DMS 273 (cell line): ENCODE measurements at regions not wholly inside any gene's neighbourhood (a gene's known extent, or its start where the extent isn't known, plus 50 kb on each side); places are given as distances from the start of the nearest gene placed in this dataset.
"Not testable (repeated sequence)": the region's sequence is repeated elsewhere in the genome, so short reads cannot be mapped to it uniquely, and the experiment has no call there.

Experiments
- DNase-seq: peaks from one replicate; lab custom pipeline; 2025; ENCODE audit not compliant: unreplicated experiment; lab: John Stamatoyannopoulos, UW

DNA sequence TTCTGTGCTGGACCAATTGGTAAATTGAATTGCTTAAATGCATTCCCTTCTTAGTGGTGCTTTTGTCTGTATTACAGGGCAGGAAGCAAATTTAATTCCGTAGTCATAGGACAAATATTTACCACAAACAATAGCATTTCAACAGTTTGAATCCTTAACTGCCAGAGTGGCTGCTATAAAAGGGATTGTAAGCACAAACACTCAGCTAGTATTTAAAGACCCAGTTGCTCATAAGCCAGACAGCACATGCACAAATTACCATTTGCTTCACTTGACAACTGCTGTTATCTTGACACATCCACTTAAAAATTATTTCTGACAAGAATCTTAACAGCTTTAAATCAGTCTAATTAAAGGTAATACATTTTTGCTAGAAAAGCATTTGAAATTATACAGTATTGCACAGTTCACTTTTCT, 490.2 kb upstream of the ADAMTS9 start:
- DNase-seq = no peak

DNA sequence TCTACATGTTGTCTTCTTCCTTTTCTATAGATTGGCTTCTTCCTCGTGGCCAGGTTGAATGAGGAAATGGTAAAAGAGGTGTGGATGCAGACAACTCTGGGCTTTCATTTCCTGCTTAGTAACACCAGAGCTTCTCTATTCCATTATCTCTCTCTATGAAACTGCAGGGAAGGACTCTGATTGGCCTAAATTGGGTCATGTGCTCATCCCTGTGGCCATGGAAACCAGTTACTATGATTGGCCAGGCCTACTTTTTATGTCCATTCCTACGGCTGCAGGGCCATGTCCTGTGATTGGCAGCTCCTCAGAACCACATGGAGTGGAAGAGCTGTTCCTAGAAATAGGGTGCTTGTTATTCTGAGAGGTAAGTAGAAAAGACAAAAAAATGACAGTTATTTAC, 486.9 kb upstream of the ADAMTS9 start:
- peak; percentile 3 for DNase-seq

DNA sequence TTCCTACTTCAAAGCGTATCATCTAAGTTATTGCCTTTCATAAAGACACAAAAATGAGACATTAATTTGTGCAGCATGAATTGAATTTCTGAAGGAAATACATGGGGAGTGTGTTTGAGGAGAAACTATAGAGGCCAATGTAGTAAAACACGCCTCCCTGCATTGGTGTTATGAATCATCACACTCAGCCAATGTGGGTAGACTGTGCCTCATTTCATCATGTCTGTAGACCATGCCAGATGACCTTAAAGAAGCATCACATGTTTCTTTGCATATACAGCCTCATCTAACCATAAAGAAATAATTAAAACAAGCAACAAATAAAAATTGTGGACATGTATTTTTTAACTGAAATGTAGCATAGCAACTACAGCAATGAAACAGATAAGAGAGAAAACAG, 486.0 kb upstream of the ADAMTS9 start:
- no peak for DNase-seq

DNA sequence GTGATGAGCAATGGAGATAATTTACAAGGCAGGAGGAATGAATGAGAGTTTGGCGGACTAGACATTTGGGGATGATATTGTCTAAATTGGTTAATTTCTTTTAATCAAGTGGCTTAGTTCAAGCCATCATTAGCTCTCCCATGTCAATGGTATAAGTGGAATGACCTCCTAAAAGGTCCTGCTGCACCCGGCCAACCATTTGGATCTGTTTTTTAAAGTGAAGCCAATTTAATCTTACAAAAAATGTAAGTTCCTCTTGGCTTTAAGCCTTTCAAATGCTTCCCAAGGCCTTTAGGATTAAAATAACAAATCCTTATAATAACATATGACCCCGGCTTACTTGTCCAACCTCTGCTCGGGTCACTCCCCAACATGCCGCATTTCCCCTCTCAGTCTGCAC, 484.4 kb upstream of the ADAMTS9 start:
- no peak for DNase-seq

DNA sequence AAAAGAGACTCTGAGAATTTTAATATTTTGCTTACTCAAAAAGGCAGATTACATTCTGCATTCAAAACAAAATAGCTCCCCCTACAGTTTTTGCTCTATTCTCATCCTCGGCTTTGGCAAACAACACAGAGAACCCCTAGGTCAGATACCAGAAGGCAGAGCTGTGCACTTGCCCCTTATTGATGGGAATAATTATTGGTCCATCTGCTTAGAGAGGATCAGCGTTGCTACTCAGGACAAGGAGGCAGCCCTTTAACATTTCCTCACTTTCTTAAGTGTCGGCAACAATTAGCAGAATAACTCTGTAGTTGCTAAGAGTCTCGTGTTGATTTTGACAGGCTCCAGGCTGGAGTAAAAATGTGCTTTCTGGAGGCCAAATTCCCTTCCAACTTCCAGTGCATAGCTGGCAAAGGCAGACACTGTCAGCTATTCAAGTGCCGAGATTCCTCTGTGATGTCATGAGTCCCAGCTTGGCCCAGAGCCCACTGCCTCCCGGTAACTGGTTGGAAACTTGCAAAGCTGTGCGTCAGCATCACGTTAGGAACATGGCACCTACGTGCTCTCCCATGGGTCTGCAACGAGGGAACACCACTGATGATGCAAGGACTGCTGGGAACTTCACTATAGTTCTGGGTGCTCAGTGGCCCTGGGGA, 482.7 kb upstream of the ADAMTS9 start:
- DNase-seq = peak; percentile 56

DNA sequence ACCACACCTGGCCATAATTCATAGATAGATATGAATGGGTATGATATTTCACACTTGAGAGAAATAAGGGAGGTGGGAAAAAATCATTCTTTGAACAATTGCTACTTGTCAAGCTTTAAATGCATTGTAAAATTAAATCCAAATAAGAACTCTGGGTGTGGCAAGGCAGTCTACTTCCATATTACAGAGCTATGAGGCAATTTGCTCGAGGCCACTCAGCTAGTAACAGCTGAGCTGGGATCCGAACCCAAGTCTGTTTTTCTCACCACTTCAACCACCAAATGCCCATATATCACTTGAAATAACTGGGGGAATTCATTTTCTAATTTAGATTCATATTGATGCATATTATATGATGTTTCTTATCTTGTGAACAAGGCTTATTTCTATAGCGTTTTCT, 482.2 kb upstream of the ADAMTS9 start:
- no peak for DNase-seq

DNA sequence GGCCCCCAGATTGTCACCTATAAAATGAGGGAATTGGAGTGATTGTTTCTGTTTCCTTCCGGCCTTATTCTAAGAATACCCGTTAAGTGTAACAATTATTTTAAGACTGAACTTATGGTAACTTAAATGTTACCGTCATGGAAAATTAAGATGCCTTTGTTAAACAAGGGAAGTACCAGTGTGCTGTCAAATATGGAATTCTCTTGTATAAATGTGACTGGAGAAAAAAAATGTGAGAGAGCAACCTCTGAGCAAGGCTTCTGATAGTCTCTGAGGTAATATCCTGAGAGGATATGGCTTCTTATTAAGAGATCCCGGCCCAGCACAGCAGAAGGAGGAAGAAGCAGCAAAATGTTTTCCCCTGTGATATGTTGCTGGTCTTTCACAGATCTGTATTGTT, 480.7 kb upstream of the ADAMTS9 start:
- no peak for DNase-seq

DNA sequence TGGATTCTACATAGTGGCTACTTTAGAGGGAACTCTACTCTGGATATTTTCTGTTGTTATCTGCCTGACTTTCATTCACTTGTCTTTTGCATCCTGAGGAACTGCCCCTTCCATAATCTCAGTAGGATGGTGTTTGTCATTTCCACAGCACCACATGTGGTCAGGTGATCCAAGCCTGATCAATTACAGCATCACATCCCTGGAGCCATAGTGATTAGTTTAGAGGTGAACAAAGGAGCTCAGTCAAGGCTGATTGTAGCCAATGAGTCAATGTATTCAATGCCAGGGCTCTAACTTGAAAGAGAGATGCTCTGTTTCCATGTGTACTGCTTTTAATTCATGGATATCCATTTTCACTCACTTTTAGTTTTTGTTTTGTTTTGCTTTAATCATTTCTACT, 478.7 kb upstream of the ADAMTS9 start:
- no peak for DNase-seq

DNA sequence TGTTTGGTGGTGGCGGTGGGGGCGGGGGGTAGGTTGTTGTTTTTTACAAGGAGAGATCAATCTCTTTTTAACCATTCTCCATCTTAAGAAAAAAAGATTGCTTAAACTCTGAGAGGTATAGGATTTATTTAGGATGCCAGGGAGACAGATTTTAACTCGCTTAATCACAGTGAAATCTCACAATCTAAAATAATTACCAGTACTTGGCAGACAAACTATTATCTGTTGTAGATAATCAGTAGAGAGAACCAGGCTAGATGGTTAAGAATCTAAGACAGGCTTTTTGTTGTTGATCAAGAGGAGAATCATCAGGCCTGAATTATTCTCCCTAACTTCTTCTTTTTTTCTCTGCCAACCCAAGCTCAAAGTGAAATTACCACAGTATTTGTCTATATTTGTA, 470.2 kb upstream of the ADAMTS9 start:
- no peak for DNase-seq

DNA sequence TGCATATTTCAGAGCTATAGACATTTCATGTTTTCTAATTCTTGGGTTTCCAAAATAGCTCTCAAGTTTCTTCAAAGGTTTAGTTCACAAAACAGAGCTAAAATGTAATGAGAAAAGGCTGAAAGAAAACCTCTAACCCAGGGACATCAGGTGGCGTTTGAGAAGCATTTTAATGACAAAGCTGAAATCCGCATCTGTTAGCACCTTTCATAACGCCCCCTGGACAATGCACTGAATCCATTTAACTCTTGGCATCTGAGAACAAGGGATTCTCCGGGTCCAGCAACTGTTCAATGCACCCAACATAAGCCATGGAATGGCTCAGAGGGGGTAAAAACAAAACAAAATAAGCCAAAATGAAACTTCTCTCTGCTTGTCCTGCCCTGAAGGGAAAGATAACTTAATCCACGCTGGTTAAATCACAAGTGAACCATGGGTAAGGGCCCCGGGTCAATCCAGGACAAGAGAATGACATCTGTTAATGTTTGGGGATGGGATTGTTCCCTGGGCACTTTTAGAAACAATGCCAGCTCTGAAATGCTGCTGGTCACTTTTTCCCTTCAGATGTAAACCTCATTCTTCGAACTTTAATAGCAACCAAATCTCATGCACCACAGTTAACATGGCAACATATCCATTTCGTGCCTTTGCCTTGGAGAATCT, 466.2 kb upstream of the ADAMTS9 start:
- peak; percentile 45 for DNase-seq

DNA sequence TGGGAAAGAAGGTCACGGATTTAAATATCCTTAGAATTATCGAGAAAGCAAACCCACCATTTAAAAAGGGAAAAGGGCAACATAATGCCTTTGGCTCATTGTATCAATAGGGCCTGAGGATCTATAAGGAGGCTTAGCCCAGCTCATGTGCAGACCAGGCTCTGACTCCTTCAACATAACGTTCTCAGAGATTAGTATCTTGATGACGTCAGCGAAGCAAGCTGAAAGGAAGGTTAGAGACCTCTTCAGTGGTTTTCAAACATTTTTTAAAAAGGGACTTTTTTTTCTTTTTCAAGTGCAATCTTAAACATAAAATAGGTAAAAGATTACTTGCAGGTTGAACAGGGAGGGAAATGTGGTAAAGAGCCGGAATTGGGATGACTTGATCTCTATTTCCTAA, 463.9 kb upstream of the ADAMTS9 start:
- no peak for DNase-seq

DNA sequence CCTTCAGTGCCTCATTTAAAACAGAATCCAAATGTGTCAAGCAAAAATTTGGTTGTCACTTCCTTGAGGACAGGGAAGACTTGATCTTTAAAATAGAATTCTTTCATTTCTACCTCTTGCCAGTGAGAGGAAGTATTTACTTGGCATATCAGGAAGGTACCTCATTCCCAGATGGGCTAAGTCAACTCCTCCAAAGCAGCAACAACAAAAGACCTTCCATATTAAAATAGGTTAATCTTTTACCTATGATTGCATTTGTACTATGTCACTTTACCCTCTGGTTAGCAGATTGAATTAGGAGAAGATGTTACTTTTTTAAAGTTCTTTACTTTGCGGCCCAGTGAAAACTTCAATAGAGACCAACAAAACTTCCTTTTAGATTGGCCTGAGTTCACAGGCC, 462.1 kb upstream of the ADAMTS9 start:
- DNase-seq = no peak

DNA sequence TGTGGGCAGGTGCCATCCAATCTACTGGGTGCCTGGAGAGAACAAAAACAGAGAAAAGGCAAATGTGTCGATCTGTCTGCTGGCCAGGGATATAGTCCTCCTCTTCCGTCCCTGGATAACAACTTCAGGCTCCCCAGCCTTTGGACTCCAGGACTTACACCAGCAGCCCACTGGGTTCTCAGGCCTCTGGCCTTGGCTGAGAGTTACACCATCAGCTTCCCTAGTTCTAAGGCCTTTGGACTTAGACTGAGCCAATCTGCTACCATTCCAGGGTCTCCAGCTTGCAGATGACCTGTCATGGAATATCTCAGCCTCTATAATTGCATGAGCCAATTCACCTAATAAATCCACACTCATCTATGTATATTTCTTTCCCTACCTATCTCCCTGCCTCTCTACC, 460.9 kb upstream of the ADAMTS9 start:
- DNase-seq = no peak

DNA sequence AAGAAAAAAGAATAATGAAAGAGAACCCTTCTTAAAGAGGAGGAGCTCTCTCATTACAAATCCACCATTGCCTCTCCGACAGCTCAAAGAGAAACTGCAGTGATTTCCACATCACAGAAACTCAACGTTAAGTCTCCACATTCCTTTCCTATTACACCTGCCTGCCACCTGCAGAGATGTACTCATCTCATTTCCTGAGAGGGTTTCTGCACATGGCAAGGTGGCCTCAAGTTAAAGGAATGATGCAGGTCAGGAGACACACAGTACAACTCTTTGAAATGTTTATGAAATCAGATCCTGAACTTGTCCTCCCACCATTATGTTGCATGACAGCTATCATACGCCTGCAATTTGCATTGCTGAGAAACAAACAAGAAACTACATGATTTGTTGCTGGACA, 458.4 kb upstream of the ADAMTS9 start:
- DNase-seq = no peak

DNA sequence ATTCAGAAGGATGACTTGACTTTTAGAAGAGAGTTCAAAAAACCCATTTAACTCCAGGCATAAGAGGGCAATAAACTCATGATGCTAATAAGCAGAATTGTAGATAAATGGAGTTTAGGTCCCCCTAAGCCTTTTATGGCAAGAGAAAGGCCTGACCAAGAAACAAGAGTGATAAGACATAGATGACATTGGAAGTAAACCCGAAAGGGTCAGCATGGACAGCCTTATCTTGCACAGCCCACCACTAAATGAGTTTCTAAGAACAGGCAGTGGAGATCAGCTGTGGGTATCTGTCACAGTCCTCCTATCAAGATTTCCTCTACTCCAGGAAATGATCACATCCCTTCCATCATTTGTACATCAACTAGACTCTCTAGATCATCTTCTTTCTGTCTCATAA, 457.9 kb upstream of the ADAMTS9 start:
- DNase-seq = no peak

DNA sequence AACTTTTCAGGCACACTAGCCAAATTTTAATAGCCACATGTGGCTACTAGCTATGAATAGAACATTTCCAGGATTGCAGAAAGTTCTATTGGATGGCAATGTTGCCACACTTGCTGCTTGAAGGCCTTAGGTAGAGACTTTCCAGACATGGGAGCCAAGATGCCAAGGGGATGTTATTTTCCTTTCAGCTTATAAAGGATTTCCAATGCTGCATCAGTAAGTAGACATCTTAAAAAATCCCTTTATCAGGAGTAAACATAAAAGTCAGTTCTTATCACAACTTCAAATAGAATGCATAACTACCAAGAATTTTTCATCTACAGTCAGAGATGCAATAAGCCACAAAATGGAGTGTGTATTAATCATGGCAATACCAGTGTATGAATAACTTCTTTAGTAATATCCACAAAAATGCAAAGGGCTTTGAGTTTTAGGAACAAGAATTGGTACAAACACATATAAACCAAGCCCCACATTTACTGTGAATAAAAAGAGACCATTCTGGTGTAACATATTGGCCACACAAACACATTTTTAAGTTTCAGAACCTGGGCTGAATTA, 457.1 kb upstream of the ADAMTS9 start:
- DNase-seq = no peak

DNA sequence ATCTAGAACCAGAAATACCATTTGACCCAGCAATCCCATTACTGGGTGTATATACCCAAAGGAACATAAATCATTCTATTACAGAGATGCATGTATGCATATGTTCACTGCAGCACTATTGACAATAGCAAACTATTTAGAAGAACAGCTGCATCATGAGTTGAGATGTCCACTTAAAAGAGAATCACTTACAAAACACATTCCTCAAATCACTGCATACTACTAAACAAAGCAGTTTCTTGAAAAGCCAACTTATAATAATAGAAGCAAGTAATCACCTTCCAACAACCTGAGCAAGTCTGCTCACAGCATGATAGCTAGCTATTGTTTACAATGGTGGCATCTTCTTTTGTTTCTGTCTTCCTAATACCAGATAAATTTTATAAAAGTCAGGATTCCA, 454.7 kb upstream of the ADAMTS9 start:
- no peak for DNase-seq

DNA sequence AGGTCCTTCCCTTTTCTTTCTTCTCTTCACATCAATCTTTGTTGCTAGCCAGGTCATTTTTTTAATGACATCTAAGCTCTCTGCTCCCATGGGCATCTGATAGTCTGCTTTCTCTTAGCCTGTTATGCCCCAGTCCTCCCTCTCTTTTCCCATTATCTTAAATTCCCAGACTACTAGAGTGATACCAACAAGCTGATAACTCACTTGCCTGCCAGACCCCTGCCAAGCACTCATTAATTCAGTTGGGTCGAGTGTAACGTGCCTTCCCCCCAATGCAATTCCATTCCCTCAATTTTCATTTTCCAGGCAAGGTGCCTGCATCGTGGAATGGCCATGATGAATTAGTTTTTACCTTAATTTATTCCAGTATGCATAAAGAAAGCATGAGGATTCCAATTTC, 450.8 kb upstream of the ADAMTS9 start:
- no peak for DNase-seq

DNA sequence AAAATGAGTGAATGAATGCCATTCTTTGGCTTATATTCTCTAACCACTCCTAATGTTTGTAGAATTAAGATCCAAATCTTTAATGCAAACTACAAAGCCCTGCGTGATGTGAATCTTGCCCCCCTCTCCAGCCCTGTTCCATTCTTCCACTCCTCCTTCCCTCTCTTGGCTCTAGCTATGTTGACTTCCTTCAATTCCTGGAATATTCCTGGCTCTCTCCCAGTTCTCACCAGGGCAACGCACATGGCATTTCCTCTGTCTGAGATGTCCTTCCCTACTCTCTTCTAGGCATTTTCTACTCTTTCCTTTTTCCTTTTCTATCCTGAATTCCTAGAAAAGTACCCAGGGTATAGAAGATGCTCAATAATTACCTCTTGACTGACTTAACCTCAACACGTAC, 446.0 kb upstream of the ADAMTS9 start:
- not testable (repeated sequence) for DNase-seq

DNA sequence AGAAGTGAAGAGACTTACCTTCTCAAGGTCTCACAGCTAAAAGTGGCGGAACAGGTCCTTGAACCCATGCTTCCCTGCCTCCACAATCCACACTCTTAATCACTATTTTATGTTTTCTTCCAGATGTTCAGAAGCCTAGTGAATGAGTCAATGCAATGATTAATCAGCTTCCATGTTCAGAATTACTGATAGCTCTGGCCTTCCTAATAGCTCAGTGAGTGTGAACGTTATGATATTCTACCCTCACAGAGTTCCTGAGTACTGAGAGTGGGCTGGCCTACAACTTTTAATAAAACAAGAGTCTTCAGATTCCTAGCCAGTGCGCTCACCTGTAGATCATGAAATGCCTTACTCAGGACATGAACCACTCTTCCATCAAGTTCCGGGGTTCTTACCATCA, 443.0 kb upstream of the ADAMTS9 start:
- no peak for DNase-seq

DNA sequence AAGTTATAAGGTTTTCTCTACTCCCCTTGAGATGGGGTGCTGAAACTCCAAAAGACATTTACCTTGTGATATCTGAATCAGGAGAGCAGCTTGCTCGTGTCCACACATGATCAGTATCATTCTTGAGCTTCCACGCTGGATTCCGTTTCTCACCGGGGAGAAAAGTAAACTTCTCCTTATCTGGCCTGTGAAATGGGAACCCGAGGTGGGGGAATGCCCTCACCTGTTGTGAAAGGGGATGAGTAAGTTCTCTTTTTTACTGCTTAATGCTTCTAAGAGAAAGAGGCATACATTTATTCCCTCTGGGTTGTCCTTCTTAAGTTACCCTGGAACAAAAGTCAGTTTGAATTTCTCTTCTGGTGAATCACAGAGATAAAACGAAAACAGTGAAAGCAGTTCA, 440.5 kb upstream of the ADAMTS9 start:
- DNase-seq = no peak

DNA sequence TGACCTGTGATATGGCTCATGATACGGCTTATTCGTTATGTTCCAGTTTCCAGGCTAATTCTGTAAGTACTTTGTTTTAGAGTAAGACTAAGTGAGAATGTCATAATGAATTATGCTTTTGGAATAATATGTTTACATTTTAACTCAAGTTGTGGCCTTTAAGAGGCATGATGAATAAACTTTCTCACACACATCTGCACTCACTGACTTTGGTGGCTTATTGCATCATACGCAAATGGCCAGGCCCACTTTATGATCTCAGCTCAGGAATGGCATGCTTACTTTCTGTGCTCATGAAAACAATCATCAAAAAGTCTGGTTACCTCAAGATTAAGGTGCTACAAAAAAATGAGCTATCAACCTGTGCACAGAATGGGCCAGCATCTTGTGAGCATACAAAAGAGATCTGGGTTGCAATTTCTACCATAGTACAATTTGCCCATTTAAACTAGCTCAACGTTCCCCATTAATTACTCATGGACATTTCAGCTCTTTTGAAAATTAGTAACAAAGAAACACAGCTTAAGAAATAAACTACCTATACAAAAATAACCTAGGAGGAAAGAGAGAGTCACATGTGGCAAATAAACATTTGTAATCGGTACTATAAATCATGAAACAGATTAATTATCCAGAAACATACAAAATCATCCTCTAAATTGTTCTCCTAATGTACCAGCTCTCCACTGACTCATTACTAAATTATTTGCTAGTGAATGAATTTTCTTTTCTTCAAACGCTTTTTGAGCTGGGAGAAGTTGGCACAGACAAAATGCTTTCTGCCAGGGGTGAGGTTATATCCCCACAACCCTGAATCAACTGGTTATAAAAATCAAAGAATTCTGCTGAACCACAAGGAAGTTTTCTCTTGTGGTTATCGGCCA, 439.0 kb upstream of the ADAMTS9 start:
- DNase-seq = no peak
